Liver (tissue), 7 donors: ENCODE measurements at regions not wholly inside any gene's neighbourhood (a gene's known extent, or its start where the extent isn't known, plus 50 kb on each side); places are given as distances from the start of the nearest gene placed in this dataset.

Source experiments
- DNase-seq: peaks from one replicate; pipeline ENCODE4 v3.0.0-alpha.2; 2017; ENCODE audit warnings: low spot score
- H3K27ac ChIP-seq, 2 donors: one replicate each; pipeline ENCODE4 v1.7.0; 2013; ENCODE audit warnings: inconsistent platforms in 2 of 2, low read length in 2 of 2, control low read depth in 1 of 2, low read depth in 1 of 2, mild to moderate bottlenecking in 1 of 2
- H3K27me3 ChIP-seq, 4 donors: one replicate each; pipeline versions ENCODE4 v1.6.1 to v1.7.0; 2013; ENCODE audit warnings: low read length in 3 of 4, inconsistent platforms in 1 of 4, mild to moderate bottlenecking in 1 of 4, moderate library complexity in 1 of 4; ENCODE audit not compliant: control insufficient read depth in 4 of 4, insufficient read depth in 4 of 4
- H3K36me3 ChIP-seq, 4 donors: one replicate each; pipeline versions ENCODE4 v1.6.1 to v1.7.0; 2013; ENCODE audit warnings: low read length in 3 of 4, mild to moderate bottlenecking in 3 of 4, low read depth in 1 of 4, moderate library complexity in 1 of 4; ENCODE audit not compliant: control insufficient read depth in 4 of 4, insufficient read depth in 3 of 4
- H3K4me1 ChIP-seq, 4 donors: one replicate each; pipeline versions ENCODE4 v1.6.1 to v1.7.0; 2013; ENCODE audit warnings: low read length in 3 of 4, mild to moderate bottlenecking in 3 of 4, moderate library complexity in 1 of 4; ENCODE audit not compliant: control insufficient read depth in 4 of 4, insufficient read depth in 4 of 4
- H3K4me3 ChIP-seq, 3 donors: one replicate each; pipeline versions ENCODE4 v1.6.1 to v1.7.0; 2013; ENCODE audit warnings: low read length in 3 of 3, control low read depth in 1 of 3, low read depth in 1 of 3, mild to moderate bottlenecking in 1 of 3
- H3K9ac ChIP-seq, 2 donors: one replicate each; pipeline ENCODE4 v1.7.0; 2013; ENCODE audit warnings: low read length in 2 of 2, mild to moderate bottlenecking in 2 of 2, moderate library complexity in 2 of 2, control low read depth in 1 of 2, low read depth in 1 of 2
- H3K9me3 ChIP-seq, 4 donors: one replicate each; pipeline versions ENCODE4 v1.6.1 to v1.7.0; 2013; ENCODE audit warnings: low read length in 3 of 4; ENCODE audit not compliant: control insufficient read depth in 4 of 4
- ATF3 ChIP-seq: IDR thresholded peaks from 2 replicates; pipeline ENCODE4 v1.6.1; 2016; ENCODE audit warnings: antibody characterized with exemption
- EGR1 ChIP-seq, 2 donors: IDR thresholded peaks; 2 replicates each; pipeline ENCODE4 v1.6.1; 2016 to 2018; ENCODE audit warnings: antibody characterized with exemption in 2 of 2, low read depth in 2 of 2
- FOXA1 ChIP-seq: IDR thresholded peaks from 2 replicates; pipeline ENCODE4 v1.6.1; 2016; ENCODE audit warnings: antibody characterized with exemption
- FOXA2 ChIP-seq: IDR thresholded peaks from 2 replicates; pipeline ENCODE4 v1.6.1; 2016; ENCODE audit warnings: antibody characterized with exemption
- GABPA ChIP-seq, 2 donors: IDR thresholded peaks in 1 of 2; conservative IDR thresholded peaks in 1 of 2; 2 replicates each; pipeline ENCODE4 v1.6.1; 2016; ENCODE audit warnings: antibody characterized with exemption in 2 of 2, mild to moderate bottlenecking in 1 of 2, moderate library complexity in 1 of 2
- HNF4A ChIP-seq, 2 donors: conservative IDR thresholded peaks; 2 replicates each; pipeline ENCODE4 v1.6.1; 2016; ENCODE audit warnings: antibody characterized with exemption in 2 of 2, mild to moderate bottlenecking in 2 of 2
- HNF4G ChIP-seq: IDR thresholded peaks from 2 replicates; pipeline ENCODE4 v1.6.1; 2016; ENCODE audit warnings: antibody characterized with exemption
- JUND ChIP-seq, 2 donors: IDR thresholded peaks; 2 replicates each; pipeline ENCODE4 v1.6.1; 2016; ENCODE audit warnings: antibody characterized with exemption in 2 of 2
- MAX ChIP-seq: IDR thresholded peaks from 2 replicates; pipeline ENCODE4 v1.6.1; 2016; ENCODE audit warnings: antibody characterized with exemption
- NR2F2 ChIP-seq: IDR thresholded peaks from 2 replicates; pipeline ENCODE4 v1.6.1; 2016; ENCODE audit warnings: antibody characterized with exemption
- RAD21 ChIP-seq, 2 donors: IDR thresholded peaks; 2 replicates each; pipeline ENCODE4 v1.6.1; 2016; ENCODE audit warnings: antibody characterized with exemption in 2 of 2, mild to moderate bottlenecking in 2 of 2
- REST ChIP-seq: IDR thresholded peaks from 2 replicates; pipeline ENCODE4 v1.6.1; 2016; ENCODE audit warnings: antibody characterized with exemption, mild to moderate bottlenecking
- RXRA ChIP-seq, 2 donors: IDR thresholded peaks; 2 replicates each; pipeline ENCODE4 v1.6.1; 2017 to 2018; ENCODE audit warnings: antibody characterized with exemption in 2 of 2, mild to moderate bottlenecking in 1 of 2
- SP1 ChIP-seq: IDR thresholded peaks from 2 replicates; pipeline ENCODE4 v1.6.1; 2018; ENCODE audit warnings: antibody characterized with exemption, mild to moderate bottlenecking
- TAF1 ChIP-seq: conservative IDR thresholded peaks from 2 replicates; pipeline ENCODE4 v1.6.1; 2016; ENCODE audit warnings: antibody characterized with exemption, mild to moderate bottlenecking
- YY1 ChIP-seq: IDR thresholded peaks from 2 replicates; pipeline ENCODE4 v1.6.1; 2016; ENCODE audit warnings: antibody characterized with exemption, mild to moderate bottlenecking
- WGBS: extraction: QIAGEN DNeasy Blood & Tissue Kit; methylation state at CpG from one replicate; pipeline ENCODE4 v1.1.7; 2013; 5-methylcytosine and 5-hydroxymethylcytosine counted together
- TF ChIP-seq, protein P1 (sequence below): IDR thresholded peaks from 2 replicates; pipeline ENCODE4 v1.6.1; 2016; ENCODE audit warnings: antibody characterized with exemption
- donor health status: healthy.
- donor health status: healthy.
- donor health status: healthy.
- donor health status: healthy.

DNA sequence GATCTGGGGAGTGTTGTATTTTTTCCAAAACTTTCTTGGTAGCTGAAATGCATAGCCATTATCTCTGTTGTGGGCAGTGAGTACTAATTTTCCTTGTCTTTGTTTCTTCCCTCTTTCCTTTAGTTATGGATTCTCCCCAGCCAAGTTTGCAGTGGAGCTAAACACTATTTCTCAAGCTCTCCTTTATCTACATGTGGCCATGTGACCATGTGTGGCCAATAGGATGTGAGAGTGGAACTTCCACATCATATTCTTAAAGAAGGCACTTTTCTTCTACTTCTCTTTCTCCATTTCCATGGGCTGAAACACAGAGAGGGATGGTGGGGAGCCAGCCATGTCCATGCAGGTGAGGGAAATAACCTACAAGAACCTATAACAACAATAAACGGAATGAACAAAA is 230.8 kb downstream of the CTH start:
- no peak for DNase-seq
- Histone ChIP-seq H3K4me1 (no peaks in the 10 kb centered on the region), H3K4me3 (no peak overlapping the region), H3K27me3 (no peaks in the 10 kb centered on the region), H3K36me3 (no peaks in the 10 kb centered on the region), H3K27ac (no peak overlapping the region), H3K9me3 (no peaks in the 10 kb centered on the region), H3K9ac (no peak overlapping the region)
- no peak for TF ChIP-seq YY1
- no peak for TF ChIP-seq SP1
- TF ChIP-seq ATF3: no peak
- no peak for TF ChIP-seq TAF1
- TF ChIP-seq HNF4G: no peak
- TF ChIP-seq HNF4A (conservative IDR thresholded peaks at IDR 0.05): no peak
- 81% methylated on average over 1 of the region's 1 CpG for WGBS

- no peaks in the 10 kb centered on the region for H3K9me3 ChIP-seq
- no peak overlapping the region for H3K4me3 ChIP-seq
- H3K4me1 ChIP-seq: no peaks in the 10 kb centered on the region
- TF ChIP-seq HNF4G: no peak
- TF ChIP-seq FOXA1: no peak
- no peak for TF ChIP-seq RAD21 (IDR thresholded peaks at IDR 0.05)
- TF ChIP-seq RXRA (IDR thresholded peaks at IDR 0.05): no peak
- no peak for TF ChIP-seq SP1
- TF ChIP-seq GABPA (IDR thresholded peaks at IDR 0.05 in 1 of 2, conservative IDR thresholded peaks at IDR 0.05 in 1 of 2): no peak
- no peak for TF ChIP-seq HNF4A (conservative IDR thresholded peaks at IDR 0.05)
- no peak for TF ChIP-seq TAF1
- no peak for TF ChIP-seq YY1
- TF ChIP-seq REST: no peak
- TF ChIP-seq MAX: no peak
- TF ChIP-seq, protein P1, sequence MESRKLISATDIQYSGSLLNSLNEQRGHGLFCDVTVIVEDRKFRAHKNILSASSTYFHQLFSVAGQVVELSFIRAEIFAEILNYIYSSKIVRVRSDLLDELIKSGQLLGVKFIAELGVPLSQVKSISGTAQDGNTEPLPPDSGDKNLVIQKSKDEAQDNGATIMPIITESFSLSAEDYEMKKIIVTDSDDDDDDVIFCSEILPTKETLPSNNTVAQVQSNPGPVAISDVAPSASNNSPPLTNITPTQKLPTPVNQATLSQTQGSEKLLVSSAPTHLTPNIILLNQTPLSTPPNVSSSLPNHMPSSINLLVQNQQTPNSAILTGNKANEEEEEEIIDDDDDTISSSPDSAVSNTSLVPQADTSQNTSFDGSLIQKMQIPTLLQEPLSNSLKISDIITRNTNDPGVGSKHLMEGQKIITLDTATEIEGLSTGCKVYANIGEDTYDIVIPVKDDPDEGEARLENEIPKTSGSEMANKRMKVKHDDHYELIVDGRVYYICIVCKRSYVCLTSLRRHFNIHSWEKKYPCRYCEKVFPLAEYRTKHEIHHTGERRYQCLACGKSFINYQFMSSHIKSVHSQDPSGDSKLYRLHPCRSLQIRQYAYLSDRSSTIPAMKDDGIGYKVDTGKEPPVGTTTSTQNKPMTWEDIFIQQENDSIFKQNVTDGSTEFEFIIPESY: no peak
- no peak for TF ChIP-seq FOXA2
- no peak for TF ChIP-seq NR2F2
- TF ChIP-seq JUND (IDR thresholded peaks at IDR 0.05): no peak
- no peak for TF ChIP-seq EGR1 (IDR thresholded peaks at IDR 0.05; ENCODE audit: low read depth in 2 of 2)
- H3K27me3 ChIP-seq: no peaks in the 10 kb centered on the region
- no peak overlapping the region for H3K9ac ChIP-seq
- H3K36me3 ChIP-seq: no peaks in the 10 kb centered on the region
- 88% methylated on average over 2 of the region's 2 CpGs for WGBS
- H3K27ac ChIP-seq: no peak overlapping the region
- no peak for DNase-seq
These were observed 245.3 kb downstream of the CTH start for GRCh38 chr1:70656361-70656760.
